Activated CD4-positive, alpha-beta T cell treated with anti-CD3 and anti-CD28 coated beads, Interleukin-2, amount 10 ng/mL, durations not matched to agents 24 days and 14 days (primary cell): ENCODE measurements at regions not wholly inside any gene's neighbourhood (a gene's known extent, or its start where the extent isn't known, plus 50 kb on each side); places are given as distances from the start of the nearest gene placed in this dataset.
"Not testable (repeated sequence)": the region's sequence is repeated elsewhere in the genome, so short reads cannot be mapped to it uniquely, and the experiment has no call there.

Experiments
- DNase-seq: peaks from one replicate; pipeline ENCODE4 v3.0.0; 2022
- H3K27ac Mint-ChIP-seq: one replicate; pipeline ENCODE4 v1.8.0; 2022; ENCODE audit warnings: mild to moderate bottlenecking, mixed read lengths
- H3K27me3 Mint-ChIP-seq: one replicate; pipeline ENCODE4 v1.8.0; 2022; ENCODE audit warnings: mixed read lengths
- H3K36me3 Mint-ChIP-seq: one replicate; pipeline ENCODE4 v1.8.0; 2022; ENCODE audit warnings: low read depth, mild to moderate bottlenecking, mixed read lengths
- H3K4me1 Mint-ChIP-seq: one replicate; pipeline ENCODE4 v1.8.0; 2021; ENCODE audit warnings: mixed read lengths
- H3K4me3 Mint-ChIP-seq: one replicate; pipeline ENCODE4 v1.8.0; 2022; ENCODE audit warnings: mild to moderate bottlenecking, moderate library complexity, mixed read lengths
- H3K9me3 Mint-ChIP-seq: one replicate; pipeline ENCODE4 v1.8.0; 2021; ENCODE audit warnings: mixed read lengths
- intact Hi-C: fragments of 100-400 bp; cut with micrococcal nuclease; formaldehyde crosslinking; loops from one replicate; pipeline ENCODE4 v1.15.1; 2023

GRCh38 chr15:67927501-67928168 lies 87.8 kb upstream of the RNU6-1 start:
- no peak overlapping the region for H3K4me3 Mint-ChIP-seq
- intact Hi-C loops: no loop called here
- DNase-seq: no peak
- H3K27me3 Mint-ChIP-seq: peaks cover 2% of the 10 kb centered on the region
- H3K4me1 Mint-ChIP-seq: no peaks in the 10 kb centered on the region
- peaks cover 2% of the 10 kb centered on the region for H3K36me3 Mint-ChIP-seq
- H3K27ac Mint-ChIP-seq: no peak overlapping the region
- peaks cover 9% of the 10 kb centered on the region for H3K9me3 Mint-ChIP-seq

GRCh38 chr15:67928666-67929065 lies 88.8 kb upstream of the RNU6-1 start:
- intact Hi-C loops: no loop called here
- H3K36me3 Mint-ChIP-seq: peaks cover 2% of the 10 kb centered on the region
- no peak for DNase-seq
- no peaks in the 10 kb centered on the region for H3K4me1 Mint-ChIP-seq
- H3K27ac Mint-ChIP-seq: no peak overlapping the region
- peaks cover 4% of the 10 kb centered on the region for H3K9me3 Mint-ChIP-seq
- no peak overlapping the region for H3K4me3 Mint-ChIP-seq
- H3K27me3 Mint-ChIP-seq: peaks cover 2% of the 10 kb centered on the region

DNA sequence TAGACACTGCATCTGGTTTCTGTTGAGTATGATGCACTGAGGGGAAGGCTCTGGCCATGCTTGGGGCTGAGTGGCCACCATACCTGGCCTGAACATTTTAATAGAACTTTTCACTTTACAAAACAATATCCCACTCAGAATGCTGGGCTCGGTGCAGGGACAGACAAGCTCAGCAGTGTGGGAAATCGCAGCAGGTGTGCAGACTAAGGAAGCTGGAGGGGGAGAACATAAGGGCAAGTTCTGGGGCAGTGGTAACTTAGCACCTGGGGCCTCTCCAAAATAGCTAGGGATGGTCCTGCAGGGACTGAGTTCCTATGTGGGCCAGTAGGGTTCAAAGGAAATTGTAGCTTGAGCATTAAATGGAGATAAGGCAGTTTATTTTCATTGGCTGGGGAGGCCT lies 90.9 kb upstream of the RNU6-1 start:
- no peak for DNase-seq
- Mint-ChIP-seq H3K27me3 (peaks cover 3% of the 10 kb centered on the region), H3K4me3 (no peak overlapping the region), H3K36me3 (no peaks in the 10 kb centered on the region), H3K4me1 (no peaks in the 10 kb centered on the region), H3K27ac (no peak overlapping the region), H3K9me3 (no peaks in the 10 kb centered on the region)
- intact Hi-C loops: no loop called here

DNA sequence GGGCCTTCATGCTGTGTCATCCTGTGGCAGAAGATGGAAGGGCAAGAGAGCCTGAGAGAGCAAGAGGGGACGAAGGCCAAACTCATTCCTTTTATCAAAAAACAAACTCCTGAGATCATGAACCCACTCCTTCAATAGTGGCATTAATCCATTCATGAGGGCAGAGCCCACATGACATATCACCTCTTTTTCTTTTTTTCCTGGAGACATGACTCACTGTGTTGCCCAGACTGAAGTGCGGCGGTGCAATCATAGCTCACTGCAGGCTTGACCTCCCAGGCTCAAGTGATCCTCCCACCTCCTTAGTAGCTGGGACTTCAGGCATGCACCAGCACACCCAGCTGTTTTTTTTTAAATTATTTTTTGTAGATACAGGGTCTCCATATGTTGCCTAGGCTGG lies 92.0 kb upstream of the RNU6-1 start:
- no peaks in the 10 kb centered on the region for H3K9me3 Mint-ChIP-seq
- H3K27ac Mint-ChIP-seq: no peak overlapping the region
- H3K4me1 Mint-ChIP-seq: no peaks in the 10 kb centered on the region
- H3K4me3 Mint-ChIP-seq: no peak overlapping the region
- no peaks in the 10 kb centered on the region for H3K36me3 Mint-ChIP-seq
- intact Hi-C loops: no loop called here
- no peak for DNase-seq
- H3K27me3 Mint-ChIP-seq: peaks cover 3% of the 10 kb centered on the region

GRCh38 chr15:67934126-67934525 lies 94.3 kb upstream of the RNU6-1 start:
- DNase-seq, H3K9me3 Mint-ChIP-seq, H3K36me3 Mint-ChIP-seq, H3K4me3 Mint-ChIP-seq, H3K4me1 Mint-ChIP-seq, H3K27ac Mint-ChIP-seq, intact Hi-C loops, H3K27me3 Mint-ChIP-seq: not testable (repeated sequence)

- Mint-ChIP-seq H3K9me3 (no peaks in the 10 kb centered on the region), H3K4me3 (no peak overlapping the region), H3K4me1 (no peaks in the 10 kb centered on the region), H3K27me3 (peaks cover 3% of the 10 kb centered on the region), H3K27ac (no peak overlapping the region), H3K36me3 (no peaks in the 10 kb centered on the region)
- no peak for DNase-seq
- intact Hi-C loops: no loop called here
Observed at GRCh38 chr15:67935244-67935643, 95.4 kb upstream of the RNU6-1 start.

GRCh38 chr15:67936258-67936657 lies 96.4 kb upstream of the RNU6-1 start:
- Mint-ChIP-seq H3K27me3 (peaks cover 3% of the 10 kb centered on the region), H3K4me1 (no peaks in the 10 kb centered on the region), H3K4me3 (no peak overlapping the region), H3K9me3 (no peaks in the 10 kb centered on the region), H3K36me3 (no peaks in the 10 kb centered on the region), H3K27ac (no peak overlapping the region)
- intact Hi-C loops: no loop called here
- no peak for DNase-seq

GRCh38 chr15:67937153-67937761 lies 97.4 kb upstream of the RNU6-1 start:
- Mint-ChIP-seq H3K36me3 (no peaks in the 10 kb centered on the region), H3K27ac (no peak overlapping the region), H3K4me3 (no peak overlapping the region), H3K4me1 (no peaks in the 10 kb centered on the region), H3K9me3 (no peaks in the 10 kb centered on the region), H3K27me3 (peaks cover 2% of the 10 kb centered on the region)
- intact Hi-C loops: no loop called here
- DNase-seq: no peak

DNA sequence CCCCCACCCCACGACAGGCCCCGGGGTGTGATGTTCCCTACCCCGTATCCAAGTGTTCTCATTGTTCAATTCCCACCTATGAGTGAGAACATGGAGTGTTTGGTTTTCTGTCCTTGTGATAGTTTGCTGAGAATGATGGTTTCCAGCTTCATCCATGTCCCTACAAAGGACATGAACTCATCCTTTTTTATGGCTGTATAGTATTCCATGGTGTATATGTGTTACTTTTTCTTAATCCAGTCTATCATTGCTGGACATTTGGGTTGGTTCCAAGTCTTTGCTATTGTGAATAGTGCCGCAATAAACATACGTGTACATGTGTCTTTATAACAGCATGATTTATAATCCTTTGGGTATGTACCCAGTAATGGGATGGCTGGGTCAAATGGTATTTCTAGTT lies 99.3 kb upstream of the RNU6-1 start:
- H3K9me3 Mint-ChIP-seq, H3K36me3 Mint-ChIP-seq, H3K27me3 Mint-ChIP-seq, H3K27ac Mint-ChIP-seq, intact Hi-C loops, H3K4me3 Mint-ChIP-seq, DNase-seq, H3K4me1 Mint-ChIP-seq: not testable (repeated sequence)

GRCh38 chr15:67939588-67940323 lies 99.9 kb upstream of the RNU6-1 start:
- intact Hi-C loops: not testable (repeated sequence)

GRCh38 chr15:67940324-67940719 lies 100.5 kb upstream of the RNU6-1 start:
- Mint-ChIP-seq H3K27me3 (no peaks in the 10 kb centered on the region), H3K36me3 (no peaks in the 10 kb centered on the region), H3K4me1 (no peaks in the 10 kb centered on the region), H3K27ac (no peak overlapping the region), H3K9me3 (no peaks in the 10 kb centered on the region), H3K4me3 (no peak overlapping the region)
- DNase-seq: no peak
- intact Hi-C loops: no loop called here

More at GRCh38 chr15:67939588-67940323, 99.9 kb upstream of the RNU6-1 start:
- not testable (repeated sequence) for H3K4me1 Mint-ChIP-seq, H3K9me3 Mint-ChIP-seq, H3K27me3 Mint-ChIP-seq, H3K27ac Mint-ChIP-seq, DNase-seq, H3K4me3 Mint-ChIP-seq, H3K36me3 Mint-ChIP-seq

GRCh38 chr15:67941648-67942310 lies 101.9 kb upstream of the RNU6-1 start:
- intact Hi-C loops: no loop called here

DNA sequence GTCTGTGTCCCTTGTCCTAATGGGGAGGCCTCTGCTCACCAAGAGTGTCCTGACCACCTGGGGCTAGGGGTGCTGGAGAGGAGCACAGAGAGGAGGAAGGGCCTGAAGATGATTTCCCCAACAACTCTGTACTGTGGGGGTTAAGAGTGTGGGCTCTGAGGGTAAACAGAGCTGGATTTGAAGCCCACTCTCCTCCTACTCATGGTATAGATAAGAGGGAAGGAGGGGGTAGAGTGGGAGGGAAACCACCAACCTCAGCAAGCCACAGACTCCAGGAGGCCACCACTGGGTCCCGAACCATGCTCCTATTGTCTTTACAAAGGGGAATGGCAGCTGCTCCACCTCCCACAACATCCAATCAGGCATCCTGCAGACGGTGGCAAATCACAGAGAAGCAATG lies 103.6 kb upstream of the RNU6-1 start:
- no peak overlapping the region for H3K27ac Mint-ChIP-seq
- peaks cover 3% of the 10 kb centered on the region for H3K4me1 Mint-ChIP-seq
- no peaks in the 10 kb centered on the region for H3K27me3 Mint-ChIP-seq
- no peak for DNase-seq
- intact Hi-C loops: no loop called here
- H3K9me3 Mint-ChIP-seq: no peaks in the 10 kb centered on the region
- H3K4me3 Mint-ChIP-seq: no peak overlapping the region
- no peaks in the 10 kb centered on the region for H3K36me3 Mint-ChIP-seq

More at GRCh38 chr15:67941648-67942310, 101.9 kb upstream of the RNU6-1 start:
- Mint-ChIP-seq H3K27me3 (no peaks in the 10 kb centered on the region), H3K27ac (no peak overlapping the region), H3K4me3 (no peak overlapping the region), H3K9me3 (no peaks in the 10 kb centered on the region), H3K4me1 (peaks cover 3% of the 10 kb centered on the region), H3K36me3 (no peaks in the 10 kb centered on the region)
- DNase-seq: no peak

GRCh38 chr15:67944010-67944641 lies 104.3 kb upstream of the RNU6-1 start:
- intact Hi-C loops: no loop called here
- peaks cover 3% of the 10 kb centered on the region for H3K4me1 Mint-ChIP-seq
- H3K27me3 Mint-ChIP-seq: no peaks in the 10 kb centered on the region
- H3K9me3 Mint-ChIP-seq: no peaks in the 10 kb centered on the region
- no peaks in the 10 kb centered on the region for H3K36me3 Mint-ChIP-seq
- H3K27ac Mint-ChIP-seq: no peak overlapping the region
- H3K4me3 Mint-ChIP-seq: no peak overlapping the region
- no peak for DNase-seq
